ENCODE measurements at regions not wholly inside any gene's neighbourhood (a gene's known extent, or its start where the extent isn't known, plus 50 kb on each side); places are given as distances from the start of the nearest gene placed in this dataset.

GRCh38 chr13:44111701-44112100 is 232.0 kb downstream of the LACC1 start:
- Histone ChIP-seq H4K20me1 (ENCODE audit: insufficient read depth, low read length) (no peaks in the 10 kb centered on the region), H3K9me3 (ENCODE audit: low read length) (no peaks in the 10 kb centered on the region), H3K4me3 (ENCODE audit: low read depth, low read length, poor library complexity, severe bottlenecking) (no peak overlapping the region), H3K9me2 (ENCODE audit: insufficient read depth, low read length) (no peaks in the 10 kb centered on the region), H2AFZ (ENCODE audit: low read length) (no peak overlapping the region), H3K79me2 (ENCODE audit: insufficient read depth, low read depth, low read length) (no peaks in the 10 kb centered on the region), H3K36me3 (ENCODE audit: insufficient read depth, low read length) (no peaks in the 10 kb centered on the region), H3K4me1 (ENCODE audit: insufficient read depth, low read length, poor library complexity, severe bottlenecking) (peaks cover under 1% of the 10 kb centered on the region), H3K4me2 (ENCODE audit: low read length) (no peak overlapping the region), H3K27ac (ENCODE audit: low read depth, low read length, poor library complexity, severe bottlenecking) (no peak overlapping the region)
- POLR2A ChIA-PET = no interaction called here
- DNase-seq (ENCODE audit: low spot score) = no peak
- no peak for TF ChIP-seq EZH2phosphoT487 (IDR thresholded peaks at IDR 0.05; ENCODE audit: borderline replicate concordance, low read depth, low read length)
- no peak for TF ChIP-seq CTCF (conservative IDR thresholded peaks at IDR 0.05; ENCODE audit: low read length)
- CTCF ChIA-PET (ENCODE audit: unreplicated experiment) = no interaction called here
- BruUV-seq (replicated peaks) = no TSS peak
- intact Hi-C loops (cut with micrococcal nuclease; ENCODE audit: unreplicated experiment) = no loop called here

- CTCF ChIA-PET (ENCODE audit: unreplicated experiment) = no interaction called here
- no peak for DNase-seq (ENCODE audit: low spot score)
- no peaks in the 10 kb centered on the region for H3K79me2 ChIP-seq (ENCODE audit: insufficient read depth, low read depth, low read length)
- no peak for TF ChIP-seq CTCF (conservative IDR thresholded peaks at IDR 0.05; ENCODE audit: low read length)
- TF ChIP-seq EZH2phosphoT487 (IDR thresholded peaks at IDR 0.05; ENCODE audit: borderline replicate concordance, low read depth, low read length) = no peak
- no TSS peak for BruUV-seq (replicated peaks)
- no peaks in the 10 kb centered on the region for H3K36me3 ChIP-seq (ENCODE audit: insufficient read depth, low read length)
- no peaks in the 10 kb centered on the region for H4K20me1 ChIP-seq (ENCODE audit: insufficient read depth, low read length)
- H3K9me2 ChIP-seq (ENCODE audit: insufficient read depth, low read length) = no peaks in the 10 kb centered on the region
- H2AFZ ChIP-seq (ENCODE audit: low read length) = no peak overlapping the region
- H3K4me3 ChIP-seq (ENCODE audit: low read depth, low read length, poor library complexity, severe bottlenecking) = no peak overlapping the region
- H3K27ac ChIP-seq (ENCODE audit: low read depth, low read length, poor library complexity, severe bottlenecking) = no peak overlapping the region
- H3K9me3 ChIP-seq (ENCODE audit: low read length) = no peaks in the 10 kb centered on the region
- H3K4me2 ChIP-seq (ENCODE audit: low read length) = no peak overlapping the region
- intact Hi-C loops (cut with micrococcal nuclease; ENCODE audit: unreplicated experiment) = no loop called here
- peaks cover 12% of the 10 kb centered on the region for H3K4me1 ChIP-seq (ENCODE audit: insufficient read depth, low read length, poor library complexity, severe bottlenecking)
- POLR2A ChIA-PET = no interaction called here
Measured at GRCh38 chr13:44112700-44113329, 233.1 kb downstream of the LACC1 start.

- no peaks in the 10 kb centered on the region for H3K9me3 ChIP-seq (ENCODE audit: low read length)
- no peaks in the 10 kb centered on the region for H3K9me2 ChIP-seq (ENCODE audit: insufficient read depth, low read length)
- no peaks in the 10 kb centered on the region for H3K79me2 ChIP-seq (ENCODE audit: insufficient read depth, low read depth, low read length)
- no peaks in the 10 kb centered on the region for H3K36me3 ChIP-seq (ENCODE audit: insufficient read depth, low read length)
- peaks cover 13% of the 10 kb centered on the region for H3K4me1 ChIP-seq (ENCODE audit: insufficient read depth, low read length, poor library complexity, severe bottlenecking)
- H3K4me3 ChIP-seq (ENCODE audit: low read depth, low read length, poor library complexity, severe bottlenecking) = no peak overlapping the region
- no peak overlapping the region for H3K27ac ChIP-seq (ENCODE audit: low read depth, low read length, poor library complexity, severe bottlenecking)
- DNase-seq (ENCODE audit: low spot score) = peak; percentile 19
- H2AFZ ChIP-seq (ENCODE audit: low read length) = peak overlapping the region; percentile 90
- ChIA-PET POLR2A (interaction anchor here (0.6 kb wide), 2 partner anchors 336 to 537 kb away, joined by 3 read pairs; no protein-coding TSS in a partner anchor), CTCF (ENCODE audit: unreplicated experiment) (interaction anchor here (1.0 kb wide), 1 partner anchor 22 kb away, joined by 19 read pairs; no protein-coding TSS in a partner anchor)
- BruUV-seq (replicated peaks) = no TSS peak
- peak overlapping the region; percentile 39 for H3K4me2 ChIP-seq (ENCODE audit: low read length)
- TF ChIP-seq CTCF (conservative IDR thresholded peaks at IDR 0.05; ENCODE audit: low read length) (no peak), EZH2phosphoT487 (IDR thresholded peaks at IDR 0.05; ENCODE audit: borderline replicate concordance, low read depth, low read length) (no peak)
- intact Hi-C loops (cut with micrococcal nuclease; ENCODE audit: unreplicated experiment) = no loop called here
- H4K20me1 ChIP-seq (ENCODE audit: insufficient read depth, low read length) = no peaks in the 10 kb centered on the region
Measured at GRCh38 chr13:44116562-44117332, 237.0 kb downstream of the LACC1 start.

Data from OCI-LY7 (cell line).